ENCODE measurements at regions not wholly inside any gene's neighbourhood (a gene's known extent, or its start where the extent isn't known, plus 50 kb on each side); places are given as distances from the start of the nearest gene placed in this dataset.
A peak's percentile ranks its signal among the peaks of the same experiment; 100 is the strongest.
"Not testable (repeated sequence)": the region's sequence is repeated elsewhere in the genome, so short reads cannot be mapped to it uniquely, and the experiment has no call there.

GRCh38 chr1:110260194-110260593 is 50.1 kb downstream of the KCNC4 start:
- no peak for DNase-seq (ENCODE audit: extremely low read depth in 1 of 11, low read depth in 9 of 11, low spot score in 4 of 11)

GRCh38 chr1:110262296-110262695 is 52.2 kb downstream of the KCNC4 start:
- DNase-seq (ENCODE audit: extremely low read depth in 1 of 11, low read depth in 9 of 11, low spot score in 4 of 11), result no peak

GRCh38 chr1:110262846-110263631 is 52.9 kb downstream of the KCNC4 start:
- DNase-seq (ENCODE audit: extremely low read depth in 1 of 11, low read depth in 9 of 11, low spot score in 4 of 11), result no peak

- peak in 1 of 11 donors; percentile 17 for DNase-seq (ENCODE audit: extremely low read depth in 1 of 11, low read depth in 9 of 11, low spot score in 4 of 11)
Observed at GRCh38 chr1:110264430-110264829, 54.3 kb downstream of the KCNC4 start.

- no peak for DNase-seq (ENCODE audit: extremely low read depth in 1 of 11, low read depth in 9 of 11, low spot score in 4 of 11)
Observed at GRCh38 chr1:110265186-110265585, 55.1 kb downstream of the KCNC4 start.

GRCh38 chr1:110266834-110267233 is 56.7 kb downstream of the KCNC4 start:
- no peak for DNase-seq (ENCODE audit: extremely low read depth in 1 of 11, low read depth in 9 of 11, low spot score in 4 of 11)

- DNase-seq (ENCODE audit: extremely low read depth in 1 of 11, low read depth in 9 of 11, low spot score in 4 of 11), result no peak
Observed at GRCh38 chr1:110267260-110267659, 57.1 kb downstream of the KCNC4 start.

GRCh38 chr1:110272045-110272444 is 61.9 kb downstream of the KCNC4 start:
- DNase-seq (ENCODE audit: extremely low read depth in 1 of 11, low read depth in 9 of 11, low spot score in 4 of 11), result no peak

GRCh38 chr1:110273832-110274231 is 63.7 kb downstream of the KCNC4 start:
- DNase-seq (ENCODE audit: extremely low read depth in 1 of 11, low read depth in 9 of 11, low spot score in 4 of 11), result not testable (repeated sequence)

GRCh38 chr1:110280126-110280525 is 59.1 kb upstream of the RBM15 start:
- no peak for DNase-seq (ENCODE audit: extremely low read depth in 1 of 11, low read depth in 9 of 11, low spot score in 4 of 11)

GRCh38 chr1:110280804-110281203 is 58.4 kb upstream of the RBM15 start:
- DNase-seq (ENCODE audit: extremely low read depth in 1 of 11, low read depth in 9 of 11, low spot score in 4 of 11), result no peak

- no peak for DNase-seq (ENCODE audit: extremely low read depth in 1 of 11, low read depth in 9 of 11, low spot score in 4 of 11)
Observed at GRCh38 chr1:110281363-110282290, 57.5 kb upstream of the RBM15 start.

- DNase-seq (ENCODE audit: extremely low read depth in 1 of 11, low read depth in 9 of 11, low spot score in 4 of 11), result no peak
Observed at GRCh38 chr1:110282395-110282794, 56.8 kb upstream of the RBM15 start.

- no peak for DNase-seq (ENCODE audit: extremely low read depth in 1 of 11, low read depth in 9 of 11, low spot score in 4 of 11)
Observed at GRCh38 chr1:110283677-110284076, 55.5 kb upstream of the RBM15 start.

GRCh38 chr1:110285316-110285715 is 53.9 kb upstream of the RBM15 start:
- no peak for DNase-seq (ENCODE audit: extremely low read depth in 1 of 11, low read depth in 9 of 11, low spot score in 4 of 11)

GRCh38 chr1:110286564-110286963 is 52.6 kb upstream of the RBM15 start:
- no peak for DNase-seq (ENCODE audit: extremely low read depth in 1 of 11, low read depth in 9 of 11, low spot score in 4 of 11)

- DNase-seq (ENCODE audit: extremely low read depth in 1 of 11, low read depth in 9 of 11, low spot score in 4 of 11), result no peak
Observed at GRCh38 chr1:110288111-110288510, 51.1 kb upstream of the RBM15 start.

Measured in renal cortex interstitium (tissue), 11 donors.